ENCODE measurements at regions not wholly inside any gene's neighbourhood (a gene's known extent, or its start where the extent isn't known, plus 50 kb on each side); places are given as distances from the start of the nearest gene placed in this dataset.

- Histone ChIP-seq H3K4me3 (no peak overlapping the region), H3K36me3 (no peaks in the 10 kb centered on the region), H3K27ac (no peak overlapping the region), H3K27me3 (no peaks in the 10 kb centered on the region), H3K9me3 (no peaks in the 10 kb centered on the region), H3K4me1 (no peaks in the 10 kb centered on the region)
- WGBS (ENCODE audit: insufficient coverage, low coverage, low lambda C conversion rate, missing lambda C conversion rate), result 63% methylated on average over 5 of the region's 5 CpGs
- ATAC-seq, result no peak
- DNase-seq, result no peak
- TF ChIP-seq POLR2A (IDR thresholded peaks at IDR 0.05), result no peak
- TF ChIP-seq CTCF (IDR thresholded peaks at IDR 0.05), result no peak
- intact Hi-C loops (cut with DNase I), result no loop called here
Measured at GRCh38 chr18:2354292-2354691, 217.0 kb downstream of the METTL4 start.

- H3K27me3 ChIP-seq, result no peaks in the 10 kb centered on the region
- WGBS (ENCODE audit: insufficient coverage, low coverage, low lambda C conversion rate, missing lambda C conversion rate), result 78% methylated on average over 5 of the region's 5 CpGs
- ATAC-seq, result no peak
- intact Hi-C loops (cut with DNase I), result no loop called here
- H3K4me3 ChIP-seq, result no peak overlapping the region
- no peaks in the 10 kb centered on the region for H3K4me1 ChIP-seq
- no peak for DNase-seq
- no peak for TF ChIP-seq POLR2A (IDR thresholded peaks at IDR 0.05)
- TF ChIP-seq CTCF (IDR thresholded peaks at IDR 0.05), result no peak
- no peak overlapping the region for H3K27ac ChIP-seq
- no peaks in the 10 kb centered on the region for H3K36me3 ChIP-seq
- H3K9me3 ChIP-seq, result no peaks in the 10 kb centered on the region
Measured at GRCh38 chr18:2356906-2357305, 214.4 kb downstream of the METTL4 start.

GRCh38 chr18:2360861-2361260, 210.4 kb downstream of the METTL4 start:
- no peak for DNase-seq
- no peaks in the 10 kb centered on the region for H3K36me3 ChIP-seq
- no peak overlapping the region for H3K27ac ChIP-seq
- no peaks in the 10 kb centered on the region for H3K4me1 ChIP-seq
- no peak overlapping the region for H3K4me3 ChIP-seq
- no peaks in the 10 kb centered on the region for H3K27me3 ChIP-seq
- 50% methylated on average over 1 of the region's 1 CpG for WGBS (ENCODE audit: insufficient coverage, low coverage, low lambda C conversion rate, missing lambda C conversion rate)
- no peaks in the 10 kb centered on the region for H3K9me3 ChIP-seq
- TF ChIP-seq CTCF (IDR thresholded peaks at IDR 0.05) (no peak), POLR2A (IDR thresholded peaks at IDR 0.05) (no peak)
- no peak for ATAC-seq
- intact Hi-C loops (cut with DNase I), result no loop called here

- WGBS (ENCODE audit: insufficient coverage, low coverage, low lambda C conversion rate, missing lambda C conversion rate), result 51% methylated on average over 3 of the region's 3 CpGs
- H3K27me3 ChIP-seq, result no peaks in the 10 kb centered on the region
- no peaks in the 10 kb centered on the region for H3K4me1 ChIP-seq
- no peaks in the 10 kb centered on the region for H3K36me3 ChIP-seq
- ATAC-seq, result no peak
- H3K4me3 ChIP-seq, result no peak overlapping the region
- TF ChIP-seq POLR2A (IDR thresholded peaks at IDR 0.05) (no peak), CTCF (IDR thresholded peaks at IDR 0.05) (no peak)
- no peak for DNase-seq
- H3K27ac ChIP-seq, result no peak overlapping the region
- intact Hi-C loops (cut with DNase I), result no loop called here
- H3K9me3 ChIP-seq, result no peaks in the 10 kb centered on the region
Measured at GRCh38 chr18:2368102-2368501, 203.2 kb downstream of the METTL4 start.

- no peak overlapping the region for H3K4me3 ChIP-seq
- H3K36me3 ChIP-seq, result no peaks in the 10 kb centered on the region
- no peaks in the 10 kb centered on the region for H3K9me3 ChIP-seq
- intact Hi-C loops (cut with DNase I), result no loop called here
- no peak overlapping the region for H3K27ac ChIP-seq
- 77% methylated on average over 2 of the region's 2 CpGs for WGBS (ENCODE audit: insufficient coverage, low coverage, low lambda C conversion rate, missing lambda C conversion rate)
- ATAC-seq (no peak), DNase-seq (no peak)
- H3K4me1 ChIP-seq, result no peaks in the 10 kb centered on the region
- TF ChIP-seq POLR2A (IDR thresholded peaks at IDR 0.05), result no peak
- TF ChIP-seq CTCF (IDR thresholded peaks at IDR 0.05), result no peak
- no peaks in the 10 kb centered on the region for H3K27me3 ChIP-seq
Measured at GRCh38 chr18:2376707-2377106, 194.6 kb downstream of the METTL4 start.

Data from right lobe of liver (tissue), 6 donors.